ENCODE measurements at regions not wholly inside any gene's neighbourhood (a gene's known extent, or its start where the extent isn't known, plus 50 kb on each side); places are given as distances from the start of the nearest gene placed in this dataset.

DNA sequence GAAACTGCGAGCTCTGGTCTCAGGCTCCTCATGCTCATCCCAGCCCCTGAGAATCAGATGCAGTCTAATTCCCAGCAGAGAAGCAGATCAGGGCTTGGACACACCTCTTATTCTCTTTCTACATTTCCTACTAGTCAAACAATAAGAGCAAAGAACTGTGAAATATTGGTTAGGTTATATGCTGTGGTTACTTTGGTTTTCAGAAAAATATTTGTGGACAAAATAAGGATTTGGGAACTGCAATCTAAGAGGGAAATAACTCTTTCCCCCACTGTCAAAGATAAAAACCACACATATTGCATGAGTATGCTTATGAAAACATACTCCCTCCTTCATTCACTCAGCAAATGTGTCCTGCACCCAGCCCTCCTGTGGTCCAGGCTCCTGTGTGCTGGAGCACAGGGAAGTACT, 164.5 kb upstream of the S1PR3 start:
- TF ChIP-seq POLR2A (IDR thresholded peaks at IDR 0.05; ENCODE audit: extremely low read depth, insufficient read length) (no peak), CTCF (IDR thresholded peaks at IDR 0.05; ENCODE audit: low read depth, low read length) (no peak), MYC (IDR thresholded peaks at IDR 0.05; ENCODE audit: low read depth, low read length) (no peak)

Data from NB4 (cell line).